SK-N-SH treated with all-trans-retinoic acid at 6 μM for 48 hours (cell line): ENCODE measurements at regions not wholly inside any gene's neighbourhood (a gene's known extent, or its start where the extent isn't known, plus 50 kb on each side); places are given as distances from the start of the nearest gene placed in this dataset.

ENCODE experiments used
- ATAC-seq: fragments of 200-7000 bp; cut with Tn5 transposase; 3 replicates; pipeline ENCODE4 v1.9.1; 2020; ENCODE audit warnings: mild to moderate bottlenecking, moderate library complexity
- ARNTL ChIP-seq: fragments of 450-650 bp; formaldehyde crosslinking; IDR thresholded peaks from 2 replicates; pipeline ENCODE4 v1.5.0; 2020; ENCODE audit warnings: low read depth, mild to moderate bottlenecking, moderate library complexity, borderline replicate concordance
- BACH2 ChIP-seq: fragments of 250-450 bp; sonication (Bioruptor Pico); IDR thresholded peaks from 2 replicates; pipeline ENCODE4 v1.9.0; 2021; ENCODE audit warnings: mild to moderate bottlenecking, borderline replicate concordance
- CSDC2 ChIP-seq: fragments of 250-450 bp; sonication (Bioruptor Pico); IDR thresholded peaks from 2 replicates; pipeline ENCODE4 v1.5.0; 2020; ENCODE audit warnings: mild to moderate bottlenecking, moderate library complexity
- ESRRG ChIP-seq: fragments of 250-450 bp; sonication (Bioruptor Pico); IDR thresholded peaks from 2 replicates; pipeline ENCODE4 v1.6.1; 2021; ENCODE audit warnings: mild to moderate bottlenecking
- GLIS3 ChIP-seq: fragments of 250-450 bp; sonication (Bioruptor Pico); IDR thresholded peaks from 2 replicates; pipeline ENCODE4 v1.5.0; 2020; ENCODE audit warnings: mild to moderate bottlenecking, moderate library complexity
- ISL1 ChIP-seq: fragments of 250-450 bp; sonication (Bioruptor Pico); IDR thresholded peaks from 2 replicates; pipeline ENCODE4 v2.1.2; 2022; ENCODE audit warnings: mild to moderate bottlenecking, moderate library complexity
- OSR1 ChIP-seq: fragments of 250-450 bp; sonication (Bioruptor Pico); IDR thresholded peaks from 2 replicates; pipeline ENCODE4 v1.8.0; 2022; ENCODE audit warnings: moderate library complexity, mild to moderate bottlenecking, inconsistent platforms
- PPARA ChIP-seq: fragments of 250-450 bp; sonication (Bioruptor Pico); IDR thresholded peaks from 2 replicates; pipeline ENCODE4 v1.5.0; 2020; ENCODE audit warnings: mild to moderate bottlenecking, borderline replicate concordance
- RARB ChIP-seq: fragments of 250-450 bp; sonication (Bioruptor Pico); IDR thresholded peaks from 2 replicates; pipeline ENCODE4 v1.8.0; 2021; ENCODE audit warnings: mild to moderate bottlenecking, moderate library complexity
- SNAI2 ChIP-seq: fragments of 250-450 bp; sonication (Bioruptor Pico); IDR thresholded peaks from 2 replicates; pipeline ENCODE4 v1.5.0; 2020; ENCODE audit warnings: mild to moderate bottlenecking, moderate library complexity
- TCF4 ChIP-seq: fragments of 250-450 bp; sonication (Bioruptor Pico); IDR thresholded peaks from 2 replicates; pipeline ENCODE4 v1.8.0; 2021; ENCODE audit warnings: mild to moderate bottlenecking, moderate library complexity, borderline replicate concordance
- TOX ChIP-seq: fragments of 250-450 bp; sonication (Bioruptor Pico); IDR thresholded peaks from 2 replicates; pipeline ENCODE4 v1.8.0; 2021; ENCODE audit warnings: mild to moderate bottlenecking, moderate library complexity, borderline replicate concordance
- ZC3H10 ChIP-seq: fragments of 250-450 bp; sonication (Bioruptor Pico); IDR thresholded peaks from 2 replicates; pipeline ENCODE4 v1.5.1; 2021; ENCODE audit warnings: mild to moderate bottlenecking, moderate library complexity
- ZFP3 ChIP-seq: fragments of 250-450 bp; sonication (Bioruptor Pico); IDR thresholded peaks from 2 replicates; pipeline ENCODE4 v1.5.0; 2020; ENCODE audit warnings: mild to moderate bottlenecking, moderate library complexity
- ZNF565 ChIP-seq: fragments of 450-650 bp; formaldehyde crosslinking; conservative IDR thresholded peaks from 2 replicates; pipeline ENCODE4 v1.5.0; 2020; ENCODE audit warnings: low read depth, mild to moderate bottlenecking, moderate library complexity
- ZNF70 ChIP-seq: fragments of 450-650 bp; formaldehyde crosslinking; IDR thresholded peaks from 2 replicates; pipeline ENCODE4 v1.5.0; 2020; ENCODE audit warnings: mild to moderate bottlenecking, moderate library complexity
- ZNF8 ChIP-seq: fragments of 450-650 bp; formaldehyde crosslinking; IDR thresholded peaks from 2 replicates; pipeline ENCODE4 v1.5.0; 2020; ENCODE audit warnings: mild to moderate bottlenecking, moderate library complexity
- TF ChIP-seq, protein P1 (sequence below): fragments of 250-450 bp; sonication (Bioruptor Pico); IDR thresholded peaks from 2 replicates; pipeline ENCODE4 v1.5.1; 2021; ENCODE audit warnings: mild to moderate bottlenecking, moderate library complexity
- TF ChIP-seq, protein P2 (sequence below): fragments of 250-450 bp; sonication (Bioruptor Pico); IDR thresholded peaks from 2 replicates; pipeline ENCODE4 v1.5.0; 2020; ENCODE audit warnings: mild to moderate bottlenecking, moderate library complexity
- TF ChIP-seq, protein P3 (sequence below): fragments of 250-450 bp; sonication (Bioruptor Pico); IDR thresholded peaks from 2 replicates; pipeline ENCODE4 v1.8.0; 2020; ENCODE audit warnings: mild to moderate bottlenecking, moderate library complexity, borderline replicate concordance
- TF ChIP-seq, protein P4 (sequence below): fragments of 250-450 bp; sonication (Bioruptor Pico); IDR thresholded peaks from 2 replicates; pipeline ENCODE4 v1.5.1; 2020; ENCODE audit warnings: low read depth, mild to moderate bottlenecking, moderate library complexity
- TF ChIP-seq, protein P5 (sequence below): fragments of 250-450 bp; sonication (Bioruptor Pico); IDR thresholded peaks from 2 replicates; pipeline ENCODE4 v1.8.0; 2021; ENCODE audit warnings: low read depth, mild to moderate bottlenecking, moderate library complexity, borderline replicate concordance

DNA sequence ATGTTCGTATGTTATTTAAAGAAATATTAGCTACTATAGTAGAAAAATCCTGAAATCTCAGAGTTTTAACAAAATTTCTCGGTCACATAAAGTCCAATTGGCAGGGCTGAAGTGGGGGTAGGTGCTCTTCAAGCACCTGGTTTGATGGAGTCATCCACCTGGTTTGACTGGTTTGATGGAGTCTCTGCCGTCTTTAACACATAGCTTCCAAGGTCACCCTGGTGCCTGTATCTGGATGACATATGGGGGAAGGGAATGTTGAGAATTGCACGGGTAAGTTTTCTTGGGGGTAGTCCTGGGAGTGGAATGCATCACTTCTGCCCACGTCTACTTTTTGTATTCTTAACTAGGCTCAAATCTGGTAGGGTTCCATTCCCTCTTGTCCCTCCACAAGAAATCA, 351.2 kb downstream of the SH3GL2 start:
- TF ChIP-seq ZFP3 (CRISPR knock-in tag) (no peak), TOX (CRISPR knock-in tag) (no peak), OSR1 (CRISPR knock-in tag) (no peak), SNAI2 (CRISPR knock-in tag) (no peak), BACH2 (no peak), RARB (no peak), ZNF565 (no peak), CSDC2 (CRISPR knock-in tag) (no peak), ISL1 (CRISPR knock-in tag) (no peak), GLIS3 (CRISPR knock-in tag) (no peak)
- TF ChIP-seq, protein P1, sequence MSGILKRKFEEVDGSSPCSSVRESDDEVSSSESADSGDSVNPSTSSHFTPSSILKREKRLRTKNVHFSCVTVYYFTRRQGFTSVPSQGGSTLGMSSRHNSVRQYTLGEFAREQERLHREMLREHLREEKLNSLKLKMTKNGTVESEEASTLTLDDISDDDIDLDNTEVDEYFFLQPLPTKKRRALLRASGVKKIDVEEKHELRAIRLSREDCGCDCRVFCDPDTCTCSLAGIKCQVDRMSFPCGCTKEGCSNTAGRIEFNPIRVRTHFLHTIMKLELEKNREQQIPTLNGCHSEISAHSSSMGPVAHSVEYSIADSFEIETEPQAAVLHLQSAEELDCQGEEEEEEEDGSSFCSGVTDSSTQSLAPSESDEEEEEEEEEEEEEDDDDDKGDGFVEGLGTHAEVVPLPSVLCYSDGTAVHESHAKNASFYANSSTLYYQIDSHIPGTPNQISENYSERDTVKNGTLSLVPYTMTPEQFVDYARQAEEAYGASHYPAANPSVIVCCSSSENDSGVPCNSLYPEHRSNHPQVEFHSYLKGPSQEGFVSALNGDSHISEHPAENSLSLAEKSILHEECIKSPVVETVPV = no peak
- no peak for ATAC-seq

DNA sequence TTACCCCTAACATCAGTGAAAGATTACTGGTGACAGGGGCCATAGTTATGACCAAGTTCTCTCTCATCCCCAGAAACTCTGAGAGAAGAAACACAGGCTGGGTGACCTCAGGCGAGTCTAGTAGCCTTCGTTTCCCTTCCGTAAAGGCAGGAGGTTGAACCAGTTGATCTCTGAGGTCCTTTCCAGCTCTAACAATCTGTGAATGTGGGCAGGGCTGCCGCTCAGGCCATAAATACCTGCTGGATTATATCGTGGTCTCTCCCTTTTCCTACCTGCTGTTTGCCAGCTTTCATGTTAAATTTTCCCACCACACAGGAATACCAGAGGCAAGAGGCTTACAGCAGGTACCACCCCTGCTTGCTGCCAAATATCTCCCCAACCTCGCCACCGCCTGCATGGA, 357.5 kb downstream of the SH3GL2 start:
- no peak for ATAC-seq
- no peak for TF ChIP-seq ZNF70 (CRISPR knock-in tag)
- TF ChIP-seq TCF4 (CRISPR knock-in tag) = no peak
- TF ChIP-seq BACH2 = no peak
- TF ChIP-seq ESRRG = no peak
- no peak for TF ChIP-seq OSR1 (CRISPR knock-in tag)
- TF ChIP-seq PPARA = no peak
- TF ChIP-seq, protein P2, sequence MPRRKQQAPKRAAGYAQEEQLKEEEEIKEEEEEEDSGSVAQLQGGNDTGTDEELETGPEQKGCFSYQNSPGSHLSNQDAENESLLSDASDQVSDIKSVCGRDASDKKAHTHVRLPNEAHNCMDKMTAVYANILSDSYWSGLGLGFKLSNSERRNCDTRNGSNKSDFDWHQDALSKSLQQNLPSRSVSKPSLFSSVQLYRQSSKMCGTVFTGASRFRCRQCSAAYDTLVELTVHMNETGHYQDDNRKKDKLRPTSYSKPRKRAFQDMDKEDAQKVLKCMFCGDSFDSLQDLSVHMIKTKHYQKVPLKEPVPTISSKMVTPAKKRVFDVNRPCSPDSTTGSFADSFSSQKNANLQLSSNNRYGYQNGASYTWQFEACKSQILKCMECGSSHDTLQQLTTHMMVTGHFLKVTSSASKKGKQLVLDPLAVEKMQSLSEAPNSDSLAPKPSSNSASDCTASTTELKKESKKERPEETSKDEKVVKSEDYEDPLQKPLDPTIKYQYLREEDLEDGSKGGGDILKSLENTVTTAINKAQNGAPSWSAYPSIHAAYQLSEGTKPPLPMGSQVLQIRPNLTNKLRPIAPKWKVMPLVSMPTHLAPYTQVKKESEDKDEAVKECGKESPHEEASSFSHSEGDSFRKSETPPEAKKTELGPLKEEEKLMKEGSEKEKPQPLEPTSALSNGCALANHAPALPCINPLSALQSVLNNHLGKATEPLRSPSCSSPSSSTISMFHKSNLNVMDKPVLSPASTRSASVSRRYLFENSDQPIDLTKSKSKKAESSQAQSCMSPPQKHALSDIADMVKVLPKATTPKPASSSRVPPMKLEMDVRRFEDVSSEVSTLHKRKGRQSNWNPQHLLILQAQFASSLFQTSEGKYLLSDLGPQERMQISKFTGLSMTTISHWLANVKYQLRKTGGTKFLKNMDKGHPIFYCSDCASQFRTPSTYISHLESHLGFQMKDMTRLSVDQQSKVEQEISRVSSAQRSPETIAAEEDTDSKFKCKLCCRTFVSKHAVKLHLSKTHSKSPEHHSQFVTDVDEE (CRISPR knock-in tag) = no peak
- no peak for TF ChIP-seq ZFP3 (CRISPR knock-in tag)
- TF ChIP-seq, protein P3, sequence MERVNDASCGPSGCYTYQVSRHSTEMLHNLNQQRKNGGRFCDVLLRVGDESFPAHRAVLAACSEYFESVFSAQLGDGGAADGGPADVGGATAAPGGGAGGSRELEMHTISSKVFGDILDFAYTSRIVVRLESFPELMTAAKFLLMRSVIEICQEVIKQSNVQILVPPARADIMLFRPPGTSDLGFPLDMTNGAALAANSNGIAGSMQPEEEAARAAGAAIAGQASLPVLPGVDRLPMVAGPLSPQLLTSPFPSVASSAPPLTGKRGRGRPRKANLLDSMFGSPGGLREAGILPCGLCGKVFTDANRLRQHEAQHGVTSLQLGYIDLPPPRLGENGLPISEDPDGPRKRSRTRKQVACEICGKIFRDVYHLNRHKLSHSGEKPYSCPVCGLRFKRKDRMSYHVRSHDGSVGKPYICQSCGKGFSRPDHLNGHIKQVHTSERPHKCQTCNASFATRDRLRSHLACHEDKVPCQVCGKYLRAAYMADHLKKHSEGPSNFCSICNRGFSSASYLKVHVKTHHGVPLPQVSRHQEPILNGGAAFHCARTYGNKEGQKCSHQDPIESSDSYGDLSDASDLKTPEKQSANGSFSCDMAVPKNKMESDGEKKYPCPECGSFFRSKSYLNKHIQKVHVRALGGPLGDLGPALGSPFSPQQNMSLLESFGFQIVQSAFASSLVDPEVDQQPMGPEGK = no peak
- no peak for TF ChIP-seq ZNF8 (CRISPR knock-in tag)
- TF ChIP-seq, protein P4, sequence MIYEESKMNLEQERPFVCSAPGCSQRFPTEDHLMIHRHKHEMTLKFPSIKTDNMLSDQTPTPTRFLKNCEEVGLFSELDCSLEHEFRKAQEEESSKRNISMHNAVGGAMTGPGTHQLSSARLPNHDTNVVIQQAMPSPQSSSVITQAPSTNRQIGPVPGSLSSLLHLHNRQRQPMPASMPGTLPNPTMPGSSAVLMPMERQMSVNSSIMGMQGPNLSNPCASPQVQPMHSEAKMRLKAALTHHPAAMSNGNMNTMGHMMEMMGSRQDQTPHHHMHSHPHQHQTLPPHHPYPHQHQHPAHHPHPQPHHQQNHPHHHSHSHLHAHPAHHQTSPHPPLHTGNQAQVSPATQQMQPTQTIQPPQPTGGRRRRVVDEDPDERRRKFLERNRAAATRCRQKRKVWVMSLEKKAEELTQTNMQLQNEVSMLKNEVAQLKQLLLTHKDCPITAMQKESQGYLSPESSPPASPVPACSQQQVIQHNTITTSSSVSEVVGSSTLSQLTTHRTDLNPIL (CRISPR knock-in tag) = no peak
- TF ChIP-seq GLIS3 (CRISPR knock-in tag) = no peak
- no peak for TF ChIP-seq ZC3H10 (CRISPR knock-in tag)
- no peak for TF ChIP-seq RARB
- TF ChIP-seq, protein P5, sequence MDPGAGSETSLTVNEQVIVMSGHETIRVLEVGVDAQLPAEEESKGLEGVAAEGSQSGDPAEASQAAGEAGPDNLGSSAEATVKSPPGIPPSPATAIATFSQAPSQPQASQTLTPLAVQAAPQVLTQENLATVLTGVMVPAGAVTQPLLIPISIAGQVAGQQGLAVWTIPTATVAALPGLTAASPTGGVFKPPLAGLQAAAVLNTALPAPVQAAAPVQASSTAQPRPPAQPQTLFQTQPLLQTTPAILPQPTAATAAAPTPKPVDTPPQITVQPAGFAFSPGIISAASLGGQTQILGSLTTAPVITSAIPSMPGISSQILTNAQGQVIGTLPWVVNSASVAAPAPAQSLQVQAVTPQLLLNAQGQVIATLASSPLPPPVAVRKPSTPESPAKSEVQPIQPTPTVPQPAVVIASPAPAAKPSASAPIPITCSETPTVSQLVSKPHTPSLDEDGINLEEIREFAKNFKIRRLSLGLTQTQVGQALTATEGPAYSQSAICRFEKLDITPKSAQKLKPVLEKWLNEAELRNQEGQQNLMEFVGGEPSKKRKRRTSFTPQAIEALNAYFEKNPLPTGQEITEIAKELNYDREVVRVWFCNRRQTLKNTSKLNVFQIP (CRISPR knock-in tag) = no peak
- TF ChIP-seq TOX (CRISPR knock-in tag) = no peak
- no peak for TF ChIP-seq CSDC2 (CRISPR knock-in tag)
- TF ChIP-seq ARNTL (CRISPR knock-in tag) = no peak

DNA sequence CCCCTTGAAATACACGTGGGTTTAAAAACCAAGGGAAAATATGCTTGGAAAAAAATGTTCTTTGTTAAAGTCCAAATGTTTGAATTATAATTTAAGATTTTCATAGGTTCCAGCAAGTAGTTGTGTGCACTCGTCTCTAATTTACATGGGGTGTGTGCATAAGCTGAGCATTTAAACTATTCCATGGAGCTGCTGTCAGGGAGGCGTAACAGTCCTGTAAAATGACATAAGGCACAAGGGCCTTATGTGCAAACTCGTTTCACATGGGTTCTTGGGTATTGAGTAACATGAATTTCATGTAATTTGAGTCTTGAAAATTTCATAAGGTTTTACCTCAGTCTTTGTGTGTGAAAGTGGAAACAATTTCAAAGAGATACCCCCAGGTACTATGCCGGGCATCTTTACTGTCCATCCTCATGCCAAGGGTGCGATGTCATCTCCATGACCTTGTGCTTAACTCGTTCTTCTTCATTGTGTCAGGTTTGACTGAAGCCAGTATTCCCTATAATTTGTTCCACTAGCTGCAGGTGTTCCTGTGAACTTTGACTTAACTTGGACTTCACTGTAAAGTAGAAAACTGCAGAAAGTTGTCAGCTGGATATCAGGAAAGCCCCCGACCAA, 359.3 kb downstream of the SH3GL2 start:
- ATAC-seq = no peak
- no peak for TF ChIP-seq ZC3H10 (CRISPR knock-in tag)
- TF ChIP-seq, protein P1 = no peak
- TF ChIP-seq SNAI2 (CRISPR knock-in tag) = no peak
- no peak for TF ChIP-seq BACH2
- TF ChIP-seq TOX (CRISPR knock-in tag) = no peak
- TF ChIP-seq ZFP3 (CRISPR knock-in tag) = no peak
- TF ChIP-seq ESRRG = no peak
